Thymus (tissue), 11 donors: ENCODE measurements at regions not wholly inside any gene's neighbourhood (a gene's known extent, or its start where the extent isn't known, plus 50 kb on each side); places are given as distances from the start of the nearest gene placed in this dataset.

Experiments
- DNase-seq, 9 donors: peaks; one replicate each; pipeline ENCODE4 v3.0.0-alpha.2; 2013; ENCODE audit warnings: low spot score in 9 of 9, low read depth in 6 of 9, missing footprints in 1 of 9
- H3K27ac ChIP-seq, 2 donors: one replicate each; pipeline ENCODE4 v1.5.1; 2013; ENCODE audit warnings: control low read depth in 1 of 2, low read depth in 1 of 2, low read length in 1 of 2, mild to moderate bottlenecking in 1 of 2, moderate library complexity in 1 of 2
- H3K27me3 ChIP-seq, 2 donors: one replicate each; pipeline ENCODE4 v1.5.1; 2013; ENCODE audit warnings: low read length in 1 of 2; ENCODE audit not compliant: control insufficient read depth in 2 of 2, insufficient read depth in 1 of 2
- H3K36me3 ChIP-seq, 2 donors: one replicate each; pipeline ENCODE4 v1.5.1; 2013; ENCODE audit warnings: low read length in 1 of 2, mild to moderate bottlenecking in 1 of 2, moderate library complexity in 1 of 2; ENCODE audit not compliant: control insufficient read depth in 2 of 2, insufficient read depth in 2 of 2
- H3K4me1 ChIP-seq, 2 donors: one replicate each; pipeline ENCODE4 v1.5.1; 2013; ENCODE audit warnings: low read length in 2 of 2; ENCODE audit not compliant: control insufficient read depth in 2 of 2, insufficient read depth in 2 of 2
- H3K4me3 ChIP-seq, 2 donors: one replicate each; pipeline ENCODE4 v1.5.1; 2013; ENCODE audit warnings: low read length in 2 of 2, control low read depth in 1 of 2, mild to moderate bottlenecking in 1 of 2
- H3K9me3 ChIP-seq, 2 donors: one replicate each; pipeline ENCODE4 v1.5.1; 2013; ENCODE audit warnings: low read length in 1 of 2, mild to moderate bottlenecking in 1 of 2; ENCODE audit not compliant: control insufficient read depth in 2 of 2, insufficient read depth in 1 of 2
- WGBS: extraction: QIAGEN DNeasy Blood & Tissue Kit; methylation state at CpG from one replicate; pipeline ENCODE4 v1.1.7; 2013; 5-methylcytosine and 5-hydroxymethylcytosine counted together
- donor health status: healthy.

- Histone ChIP-seq H3K9me3 (peaks cover 0 to 5% of the 10 kb centered on the region in 2 donors), H3K4me1 (no peaks in the 10 kb centered on the region), H3K4me3 (no peak overlapping the region), H3K36me3 (no peaks in the 10 kb centered on the region), H3K27ac (no peak overlapping the region), H3K27me3 (no peaks in the 10 kb centered on the region)
- WGBS = 96% methylated on average over 2 of the region's 2 CpGs
- DNase-seq = no peak
Measured at GRCh38 chrX:78548012-78548411, 111.1 kb downstream of the RTL3 start.

GRCh38 chrX:78545233-78545632, 113.9 kb downstream of the RTL3 start:
- DNase-seq = no peak
- H3K9me3 ChIP-seq = peaks cover 0 to 5% of the 10 kb centered on the region in 2 donors
- no peak overlapping the region for H3K4me3 ChIP-seq
- no peaks in the 10 kb centered on the region for H3K4me1 ChIP-seq
- H3K27ac ChIP-seq = no peak overlapping the region
- H3K36me3 ChIP-seq = no peaks in the 10 kb centered on the region
- no peaks in the 10 kb centered on the region for H3K27me3 ChIP-seq

- WGBS = 100% methylated on average over 1 of the region's 1 CpG
- Histone ChIP-seq H3K4me1 (no peaks in the 10 kb centered on the region), H3K9me3 (peaks cover 0 to 5% of the 10 kb centered on the region in 2 donors), H3K4me3 (no peak overlapping the region), H3K36me3 (no peaks in the 10 kb centered on the region), H3K27ac (no peak overlapping the region), H3K27me3 (no peaks in the 10 kb centered on the region)
- no peak for DNase-seq
Measured at GRCh38 chrX:78543281-78543680, 115.8 kb downstream of the RTL3 start.

GRCh38 chrX:78540171-78540570, 119.0 kb downstream of the RTL3 start:
- Histone ChIP-seq H3K27ac (no peak overlapping the region), H3K36me3 (no peaks in the 10 kb centered on the region), H3K27me3 (no peaks in the 10 kb centered on the region), H3K4me3 (no peak overlapping the region), H3K9me3 (peaks cover 0 to 5% of the 10 kb centered on the region in 2 donors), H3K4me1 (no peaks in the 10 kb centered on the region)
- no peak for DNase-seq
- WGBS = 98% methylated on average over 2 of the region's 2 CpGs

- no peak overlapping the region for H3K4me3 ChIP-seq
- no peaks in the 10 kb centered on the region for H3K27me3 ChIP-seq
- WGBS = 99% methylated on average over 2 of the region's 2 CpGs
- no peak for DNase-seq
- no peak overlapping the region for H3K27ac ChIP-seq
- H3K9me3 ChIP-seq = no peaks in the 10 kb centered on the region
- no peaks in the 10 kb centered on the region for H3K4me1 ChIP-seq
- H3K36me3 ChIP-seq = no peaks in the 10 kb centered on the region
Measured at GRCh38 chrX:78534221-78534620, 124.9 kb downstream of the RTL3 start.

- Histone ChIP-seq H3K36me3 (no peaks in the 10 kb centered on the region), H3K27me3 (no peaks in the 10 kb centered on the region), H3K9me3 (no peaks in the 10 kb centered on the region), H3K4me3 (no peak overlapping the region), H3K4me1 (no peaks in the 10 kb centered on the region), H3K27ac (no peak overlapping the region)
- no peak for DNase-seq
Measured at GRCh38 chrX:78532363-78532762, 126.8 kb downstream of the RTL3 start.

- Histone ChIP-seq H3K36me3 (no peaks in the 10 kb centered on the region), H3K4me1 (no peaks in the 10 kb centered on the region), H3K4me3 (no peak overlapping the region), H3K27ac (no peak overlapping the region), H3K27me3 (no peaks in the 10 kb centered on the region), H3K9me3 (no peaks in the 10 kb centered on the region)
- WGBS = 98% methylated on average over 1 of the region's 1 CpG
- DNase-seq = no peak
Measured at GRCh38 chrX:78527818-78528217, 131.3 kb downstream of the RTL3 start.

- Histone ChIP-seq H3K4me1 (no peaks in the 10 kb centered on the region), H3K27ac (no peak overlapping the region), H3K27me3 (no peaks in the 10 kb centered on the region), H3K36me3 (no peaks in the 10 kb centered on the region), H3K4me3 (no peak overlapping the region), H3K9me3 (no peaks in the 10 kb centered on the region)
- WGBS = 92% methylated on average over 1 of the region's 1 CpG
- no peak for DNase-seq
Measured at GRCh38 chrX:78527263-78527662, 131.9 kb downstream of the RTL3 start.

- no peaks in the 10 kb centered on the region for H3K27me3 ChIP-seq
- no peak overlapping the region for H3K4me3 ChIP-seq
- no peak overlapping the region for H3K27ac ChIP-seq
- 96% methylated on average over 2 of the region's 2 CpGs for WGBS
- no peaks in the 10 kb centered on the region for H3K36me3 ChIP-seq
- DNase-seq = no peak
- no peaks in the 10 kb centered on the region for H3K9me3 ChIP-seq
- H3K4me1 ChIP-seq = no peaks in the 10 kb centered on the region
Measured at GRCh38 chrX:78522601-78523000, 136.5 kb downstream of the RTL3 start.

- DNase-seq = peak; percentile 46 to 91 (median 75)
Measured at GRCh38 chrX:78517124-78517523, 142.0 kb downstream of the RTL3 start.

More at GRCh38 chrX:78517124-78517523, 142.0 kb downstream of the RTL3 start:
- Histone ChIP-seq H3K27ac (peak overlapping the region in 1 of 2 donors; percentile 63), H3K27me3 (no peaks in the 10 kb centered on the region), H3K4me1 (peaks cover 0 to 3% of the 10 kb centered on the region in 2 donors), H3K36me3 (no peaks in the 10 kb centered on the region), H3K4me3 (no peak overlapping the region), H3K9me3 (no peaks in the 10 kb centered on the region)
- WGBS = 4% methylated on average over 4 of the region's 4 CpGs
